ENCODE measurements at regions not wholly inside any gene's neighbourhood (a gene's known extent, or its start where the extent isn't known, plus 50 kb on each side); places are given as distances from the start of the nearest gene placed in this dataset.

DNA sequence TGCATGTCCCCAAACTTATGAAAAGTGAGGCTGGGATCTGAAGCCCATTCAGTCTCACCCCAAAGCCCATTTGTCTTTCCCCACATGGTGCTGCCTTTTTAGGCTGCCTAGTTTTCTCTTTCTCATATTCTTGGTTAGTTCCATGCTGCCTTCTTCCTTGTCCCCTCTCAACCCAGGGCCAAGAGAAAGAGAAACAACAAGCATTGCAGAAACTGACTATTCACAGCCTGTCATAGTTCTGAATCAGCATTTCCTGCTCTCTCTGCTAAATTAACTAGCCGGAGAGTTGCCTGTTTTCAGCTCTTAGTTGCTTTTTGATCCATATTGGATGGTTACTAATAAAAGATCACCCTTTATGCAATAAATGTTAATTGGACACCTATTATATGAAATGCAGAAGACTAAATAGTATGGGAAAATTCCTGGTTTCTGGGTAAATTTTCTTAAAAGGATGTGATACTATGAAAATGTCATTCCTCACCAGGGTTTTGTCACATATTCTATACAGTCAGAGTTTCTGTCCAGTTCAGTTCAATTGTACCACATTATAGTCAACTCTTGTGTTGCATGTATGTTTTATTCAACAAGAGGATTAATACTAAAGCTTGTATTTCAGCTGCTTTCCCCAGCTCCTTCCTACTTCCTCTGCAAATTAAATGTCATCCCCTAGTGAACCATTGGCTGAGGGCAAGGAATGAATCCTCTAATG lies 246.5 kb downstream of the GALR1 start:
- TF ChIP-seq CTCF (IDR thresholded peaks at IDR 0.05; ENCODE audit: unreplicated experiment): no peak
- Mint-ChIP-seq H3K9me3 (ENCODE audit: unreplicated experiment) (peaks cover 7% of the 10 kb centered on the region), H3K4me1 (ENCODE audit: insufficient read depth, unreplicated experiment) (peaks cover 11% of the 10 kb centered on the region), H3K27me3 (ENCODE audit: insufficient read depth, unreplicated experiment) (no peaks in the 10 kb centered on the region), H3K27ac (ENCODE audit: low read depth, unreplicated experiment) (no peak overlapping the region), H3K4me3 (ENCODE audit: unreplicated experiment) (no peak overlapping the region), H3K36me3 (ENCODE audit: insufficient read depth, unreplicated experiment) (no peaks in the 10 kb centered on the region)
- no peak for DNase-seq (ENCODE audit: unreplicated experiment)
- intact Hi-C loops (cut with micrococcal nuclease): no loop called here
- POLR2A ChIA-PET: no interaction called here
- CTCF ChIA-PET: interaction anchor here (0.8 to 1.1 kb wide), 2 partner anchors 12 to 253 kb away, joined by 3 to 5 read pairs; no protein-coding TSS in a partner anchor
- no TSS peak for BruUV-seq (replicated peaks)

DNA sequence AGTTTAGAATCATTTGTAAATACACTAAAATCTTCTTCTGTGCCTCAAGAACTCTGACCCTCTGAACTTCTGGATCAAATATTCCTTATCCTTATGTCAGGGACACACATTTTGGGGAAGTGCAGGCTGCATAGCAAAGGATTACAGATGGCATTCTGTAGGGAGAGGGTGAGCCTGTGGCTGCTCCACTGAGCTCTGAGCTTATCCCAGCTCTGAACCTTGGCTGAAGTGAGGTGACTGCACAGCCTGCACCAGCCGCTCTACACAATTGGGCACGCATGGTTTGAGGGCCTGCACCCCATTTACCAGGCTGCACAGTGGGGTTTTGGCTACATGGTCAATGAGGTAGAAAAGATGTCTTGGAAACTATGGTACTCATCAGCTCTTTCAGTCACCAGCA lies 251.6 kb downstream of the GALR1 start:
- intact Hi-C loops (cut with micrococcal nuclease): no loop called here
- no TSS peak for BruUV-seq (replicated peaks)
- no peak for DNase-seq (ENCODE audit: unreplicated experiment)
- no peaks in the 10 kb centered on the region for H3K36me3 Mint-ChIP-seq (ENCODE audit: insufficient read depth, unreplicated experiment)
- H3K4me1 Mint-ChIP-seq (ENCODE audit: insufficient read depth, unreplicated experiment): peaks cover 5% of the 10 kb centered on the region
- ChIA-PET CTCF (no interaction called here), POLR2A (no interaction called here)
- H3K27ac Mint-ChIP-seq (ENCODE audit: low read depth, unreplicated experiment): no peak overlapping the region
- no peak for TF ChIP-seq CTCF (IDR thresholded peaks at IDR 0.05; ENCODE audit: unreplicated experiment)
- H3K4me3 Mint-ChIP-seq (ENCODE audit: unreplicated experiment): no peak overlapping the region
- H3K9me3 Mint-ChIP-seq (ENCODE audit: unreplicated experiment): peaks cover 7% of the 10 kb centered on the region
- H3K27me3 Mint-ChIP-seq (ENCODE audit: insufficient read depth, unreplicated experiment): no peaks in the 10 kb centered on the region

- TF ChIP-seq CTCF (IDR thresholded peaks at IDR 0.05; ENCODE audit: unreplicated experiment): no peak
- POLR2A ChIA-PET: no interaction called here
- CTCF ChIA-PET: no interaction called here
- H3K4me1 Mint-ChIP-seq (ENCODE audit: insufficient read depth, unreplicated experiment): no peaks in the 10 kb centered on the region
- H3K9me3 Mint-ChIP-seq (ENCODE audit: unreplicated experiment): peaks cover 7% of the 10 kb centered on the region
- no peak overlapping the region for H3K27ac Mint-ChIP-seq (ENCODE audit: low read depth, unreplicated experiment)
- no peaks in the 10 kb centered on the region for H3K36me3 Mint-ChIP-seq (ENCODE audit: insufficient read depth, unreplicated experiment)
- intact Hi-C loops (cut with micrococcal nuclease): no loop called here
- H3K4me3 Mint-ChIP-seq (ENCODE audit: unreplicated experiment): no peak overlapping the region
- no peaks in the 10 kb centered on the region for H3K27me3 Mint-ChIP-seq (ENCODE audit: insufficient read depth, unreplicated experiment)
- BruUV-seq (replicated peaks): no TSS peak
- DNase-seq (ENCODE audit: unreplicated experiment): no peak
Observed at GRCh38 chr18:77505499-77505898, 255.9 kb downstream of the GALR1 start.

- H3K4me3 Mint-ChIP-seq (ENCODE audit: unreplicated experiment): no peak overlapping the region
- POLR2A ChIA-PET: no interaction called here
- peaks cover 29% of the 10 kb centered on the region for H3K9me3 Mint-ChIP-seq (ENCODE audit: unreplicated experiment)
- intact Hi-C loops (cut with micrococcal nuclease): no loop called here
- BruUV-seq (replicated peaks): no TSS peak
- H3K27ac Mint-ChIP-seq (ENCODE audit: low read depth, unreplicated experiment): no peak overlapping the region
- no peak for DNase-seq (ENCODE audit: unreplicated experiment)
- H3K36me3 Mint-ChIP-seq (ENCODE audit: insufficient read depth, unreplicated experiment): no peaks in the 10 kb centered on the region
- H3K27me3 Mint-ChIP-seq (ENCODE audit: insufficient read depth, unreplicated experiment): no peaks in the 10 kb centered on the region
- CTCF ChIA-PET: no interaction called here
- TF ChIP-seq CTCF (IDR thresholded peaks at IDR 0.05; ENCODE audit: unreplicated experiment): no peak
- peaks cover 5% of the 10 kb centered on the region for H3K4me1 Mint-ChIP-seq (ENCODE audit: insufficient read depth, unreplicated experiment)
Observed at GRCh38 chr18:77512152-77512551, 262.5 kb downstream of the GALR1 start.

Data from MCF 10A (cell line).